MCF 10A (cell line): ENCODE measurements at regions not wholly inside any gene's neighbourhood (a gene's known extent, or its start where the extent isn't known, plus 50 kb on each side); places are given as distances from the start of the nearest gene placed in this dataset.

Experiments
- BruUV-seq: library from RNA; stranded (reverse); fragments of 400-500 nt; replicated peaks from 2 replicates; lab custom pipeline; 2021; lab: Mats Ljungman, UMichigan
- CTCF ChIA-PET: fragments of 300-600 bp; sonication (Branson Sonifier 250); formaldehyde crosslinking; extraction: SDS; loops from one replicate; lab custom pipeline; 2021; ENCODE audit warnings: antibody characterized with exemption, inconsistent platforms; lab: Yijun Ruan, JAX
- POLR2A ChIA-PET: fragments of 300-600, 350-650 bp; sonication (Branson Sonifier 250); formaldehyde crosslinking; extraction: SDS; loops from one replicate; lab custom pipeline; 2020; ENCODE audit warnings: antibody characterized with exemption, inconsistent platforms; lab: Yijun Ruan, JAX
- DNase-seq: peaks from one replicate; pipeline ENCODE4 v3.0.0-alpha.2; 2018; ENCODE audit not compliant: unreplicated experiment
- H3K27ac Mint-ChIP-seq: one replicate; pipeline ENCODE4 v1.8.0; 2022; ENCODE audit warnings: mild to moderate bottlenecking, low read depth, mixed read lengths; ENCODE audit not compliant: unreplicated experiment
- H3K27me3 Mint-ChIP-seq: one replicate; pipeline ENCODE4 v1.8.0; 2022; ENCODE audit warnings: mixed read lengths; ENCODE audit not compliant: insufficient read depth, unreplicated experiment
- H3K36me3 Mint-ChIP-seq: one replicate; pipeline ENCODE4 v1.8.0; 2022; ENCODE audit warnings: mild to moderate bottlenecking, moderate library complexity, mixed read lengths; ENCODE audit not compliant: insufficient read depth, unreplicated experiment
- H3K4me1 Mint-ChIP-seq: one replicate; pipeline ENCODE4 v1.8.0; 2022; ENCODE audit warnings: mixed read lengths; ENCODE audit not compliant: insufficient read depth, unreplicated experiment
- H3K4me3 Mint-ChIP-seq: one replicate; pipeline ENCODE4 v1.8.0; 2022; ENCODE audit warnings: mild to moderate bottlenecking, moderate library complexity, mixed read lengths; ENCODE audit not compliant: unreplicated experiment
- H3K9me3 Mint-ChIP-seq: one replicate; pipeline ENCODE4 v1.8.0; 2022; ENCODE audit warnings: mixed read lengths; ENCODE audit not compliant: unreplicated experiment
- CTCF ChIP-seq: fragments of 200-600 bp; IDR thresholded peaks from one replicate; pipeline ENCODE4 v1.8.0; 2022; ENCODE audit warnings: antibody characterized with exemption, mild to moderate bottlenecking; ENCODE audit not compliant: unreplicated experiment
- intact Hi-C: fragments of 100-400 bp; cut with micrococcal nuclease; formaldehyde crosslinking; loops from 2 replicates; pipeline ENCODE4 v1.14.1; 2022

- H3K27ac Mint-ChIP-seq, result peak overlapping the region; percentile 94
- TF ChIP-seq CTCF, result no peak
- intact Hi-C loops, result loop anchor here (5.0 kb wide), 2 partner anchors 71 to 151 kb away; no protein-coding TSS in a partner anchor
- no peaks in the 10 kb centered on the region for H3K9me3 Mint-ChIP-seq
- no TSS peak for BruUV-seq
- POLR2A ChIA-PET, result interaction anchor here (0.9 to 8.0 kb wide), 8 partner anchors 14 to 102 kb away, joined by 3 to 107 read pairs (median 8); no protein-coding TSS in a partner anchor
- H3K4me1 Mint-ChIP-seq, result peaks cover 48% of the 10 kb centered on the region
- H3K4me3 Mint-ChIP-seq, result no peak overlapping the region
- CTCF ChIA-PET, result interaction anchor here (0.6 to 5.7 kb wide), 11 partner anchors 10 to 202 kb away, joined by 3 to 44 read pairs (median 14); no protein-coding TSS in a partner anchor
- peak; percentile 13 for DNase-seq
- H3K36me3 Mint-ChIP-seq, result peaks cover 28% of the 10 kb centered on the region
- H3K27me3 Mint-ChIP-seq, result no peaks in the 10 kb centered on the region
Measured at GRCh38 chr20:19888269-19888671, 128.9 kb upstream of the NAA20 start.

GRCh38 chr20:19889011-19889953, 127.9 kb upstream of the NAA20 start:
- no TSS peak for BruUV-seq

GRCh38 chr20:19890445-19891051, 126.6 kb upstream of the NAA20 start:
- no peak for TF ChIP-seq CTCF
- no TSS peak for BruUV-seq
- Mint-ChIP-seq H3K27ac (peak overlapping the region; percentile 94), H3K4me1 (peaks cover 39% of the 10 kb centered on the region), H3K27me3 (no peaks in the 10 kb centered on the region), H3K36me3 (peaks cover 19% of the 10 kb centered on the region), H3K4me3 (peak overlapping the region; percentile 60), H3K9me3 (no peaks in the 10 kb centered on the region)
- CTCF ChIA-PET, result interaction anchor here (0.5 to 5.7 kb wide), 11 partner anchors 10 to 197 kb away, joined by 3 to 26 read pairs (median 6); no protein-coding TSS in a partner anchor
- POLR2A ChIA-PET, result interaction anchor here (1.0 to 8.0 kb wide), 6 partner anchors 24 to 105 kb away, joined by 4 to 107 read pairs (median 13); no protein-coding TSS in a partner anchor
- intact Hi-C loops, result no loop called here
- no peak for DNase-seq

More at GRCh38 chr20:19889011-19889953, 127.9 kb upstream of the NAA20 start:
- peak overlapping the region; percentile 60 for H3K4me3 Mint-ChIP-seq
- H3K27ac Mint-ChIP-seq, result peak overlapping the region; percentile 94
- H3K36me3 Mint-ChIP-seq, result peaks cover 28% of the 10 kb centered on the region
- intact Hi-C loops, result loop anchor here (5.0 kb wide), 2 partner anchors 72 to 152 kb away; no protein-coding TSS in a partner anchor
- TF ChIP-seq CTCF, result no peak
- no peaks in the 10 kb centered on the region for H3K27me3 Mint-ChIP-seq
- peak; percentile 48 for DNase-seq
- peaks cover 48% of the 10 kb centered on the region for H3K4me1 Mint-ChIP-seq
- no peaks in the 10 kb centered on the region for H3K9me3 Mint-ChIP-seq
- ChIA-PET CTCF (interaction anchor here (0.6 to 5.7 kb wide), 16 partner anchors 9 to 203 kb away, joined by 3 to 44 read pairs (median 7); no protein-coding TSS in a partner anchor), POLR2A (interaction anchor here (0.6 to 8.0 kb wide), 13 partner anchors 13 to 162 kb away, joined by 3 to 107 read pairs (median 4); no protein-coding TSS in a partner anchor)
